Kasumi-1 (cell line): ENCODE measurements at regions not wholly inside any gene's neighbourhood (a gene's known extent, or its start where the extent isn't known, plus 50 kb on each side); places are given as distances from the start of the nearest gene placed in this dataset.

Experiments used
- DNase-seq, 2 experiments: peaks; one replicate each; lab custom pipeline; 2025; lab: John Stamatoyannopoulos, UW

GRCh38 chr17:52233176-52233575 is 74.7 kb upstream of the CA10 start:
- DNase-seq: no peak

- DNase-seq: no peak
Measured at GRCh38 chr17:52228823-52229222, 70.3 kb upstream of the CA10 start.

- no peak for DNase-seq
Measured at GRCh38 chr17:52227926-52228325, 69.4 kb upstream of the CA10 start.

- DNase-seq: no peak
Measured at GRCh38 chr17:52213451-52213850, 54.9 kb upstream of the CA10 start.

GRCh38 chr17:52212851-52213250 is 54.3 kb upstream of the CA10 start:
- DNase-seq: no peak

GRCh38 chr17:52209507-52209906 is 51.0 kb upstream of the CA10 start:
- no peak for DNase-seq
